ENCODE measurements at regions not wholly inside any gene's neighbourhood (a gene's known extent, or its start where the extent isn't known, plus 50 kb on each side); places are given as distances from the start of the nearest gene placed in this dataset.

DNA sequence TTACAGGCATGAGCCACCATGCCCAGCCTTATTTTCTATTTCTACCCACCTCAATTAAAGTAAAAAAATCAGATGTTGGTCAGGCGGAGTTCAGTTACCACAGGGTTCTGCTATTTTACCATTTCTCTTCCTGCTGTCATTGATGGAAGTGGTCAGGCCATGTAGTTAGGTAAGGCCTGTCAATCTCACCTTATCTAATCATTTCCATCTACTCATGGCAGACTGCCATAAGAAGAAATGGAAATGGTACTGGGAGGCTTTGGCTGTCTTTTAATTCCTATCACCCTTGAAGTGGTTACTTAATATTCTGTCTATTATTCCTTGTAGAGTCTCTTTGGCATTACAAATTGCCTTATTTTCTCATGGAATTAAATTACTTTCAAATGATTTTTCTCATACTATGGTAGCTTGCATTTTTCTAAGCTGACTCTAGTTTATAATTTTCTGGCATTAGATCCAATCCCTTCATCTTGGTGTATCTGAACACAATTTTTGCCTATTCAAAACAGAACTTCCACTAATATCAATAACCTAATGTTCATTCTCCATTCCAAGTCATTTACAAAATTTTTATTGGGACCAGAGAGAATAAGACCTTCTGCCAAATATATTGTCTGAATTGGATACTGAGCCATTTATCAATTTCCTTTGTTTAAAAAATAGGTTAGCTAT is 198.7 kb downstream of the DACT1 start:
- peaks cover 15% of the 10 kb centered on the region for H3K9me3 Mint-ChIP-seq
- no peak overlapping the region for H3K9ac ChIP-seq (ENCODE audit: extremely low read depth, low read length, poor library complexity, severe bottlenecking)
- no peak for DNase-seq
- no peak overlapping the region for H3K27ac Mint-ChIP-seq
- WGBS, 2 experiments (ENCODE audit: insufficient coverage in 1 of 2, insufficient read length in 1 of 2), result 94% methylated on average over 1 of the region's 1 CpG; no CpG with 5 or more reads in 1 of the 2 experiments
- no peaks in the 10 kb centered on the region for H3K36me3 Mint-ChIP-seq (ENCODE audit: low read depth)
- H3K36me3 ChIP-seq (ENCODE audit: control insufficient read depth, insufficient read depth, low read length), result no peaks in the 10 kb centered on the region
- no peaks in the 10 kb centered on the region for H3K4me1 Mint-ChIP-seq
- no peak overlapping the region for H3K4me3 ChIP-seq (ENCODE audit: low read length)
- no peaks in the 10 kb centered on the region for H3K9me3 ChIP-seq (ENCODE audit: control insufficient read depth, low read length)
- no peak overlapping the region for H3K27ac ChIP-seq (ENCODE audit: low read depth, low read length)
- no peak overlapping the region for H3K4me3 Mint-ChIP-seq
- TF ChIP-seq, protein P1, sequence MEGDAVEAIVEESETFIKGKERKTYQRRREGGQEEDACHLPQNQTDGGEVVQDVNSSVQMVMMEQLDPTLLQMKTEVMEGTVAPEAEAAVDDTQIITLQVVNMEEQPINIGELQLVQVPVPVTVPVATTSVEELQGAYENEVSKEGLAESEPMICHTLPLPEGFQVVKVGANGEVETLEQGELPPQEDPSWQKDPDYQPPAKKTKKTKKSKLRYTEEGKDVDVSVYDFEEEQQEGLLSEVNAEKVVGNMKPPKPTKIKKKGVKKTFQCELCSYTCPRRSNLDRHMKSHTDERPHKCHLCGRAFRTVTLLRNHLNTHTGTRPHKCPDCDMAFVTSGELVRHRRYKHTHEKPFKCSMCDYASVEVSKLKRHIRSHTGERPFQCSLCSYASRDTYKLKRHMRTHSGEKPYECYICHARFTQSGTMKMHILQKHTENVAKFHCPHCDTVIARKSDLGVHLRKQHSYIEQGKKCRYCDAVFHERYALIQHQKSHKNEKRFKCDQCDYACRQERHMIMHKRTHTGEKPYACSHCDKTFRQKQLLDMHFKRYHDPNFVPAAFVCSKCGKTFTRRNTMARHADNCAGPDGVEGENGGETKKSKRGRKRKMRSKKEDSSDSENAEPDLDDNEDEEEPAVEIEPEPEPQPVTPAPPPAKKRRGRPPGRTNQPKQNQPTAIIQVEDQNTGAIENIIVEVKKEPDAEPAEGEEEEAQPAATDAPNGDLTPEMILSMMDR (conservative IDR thresholded peaks at IDR 0.05), result no peak
- no peaks in the 10 kb centered on the region for H3K27me3 Mint-ChIP-seq (ENCODE audit: insufficient read depth)
- H3K4me1 ChIP-seq (ENCODE audit: control insufficient read depth, insufficient read depth, low read length), result no peaks in the 10 kb centered on the region
- no peaks in the 10 kb centered on the region for H3K27me3 ChIP-seq (ENCODE audit: control insufficient read depth, insufficient read depth, low read length, poor library complexity, severe bottlenecking)

DNA sequence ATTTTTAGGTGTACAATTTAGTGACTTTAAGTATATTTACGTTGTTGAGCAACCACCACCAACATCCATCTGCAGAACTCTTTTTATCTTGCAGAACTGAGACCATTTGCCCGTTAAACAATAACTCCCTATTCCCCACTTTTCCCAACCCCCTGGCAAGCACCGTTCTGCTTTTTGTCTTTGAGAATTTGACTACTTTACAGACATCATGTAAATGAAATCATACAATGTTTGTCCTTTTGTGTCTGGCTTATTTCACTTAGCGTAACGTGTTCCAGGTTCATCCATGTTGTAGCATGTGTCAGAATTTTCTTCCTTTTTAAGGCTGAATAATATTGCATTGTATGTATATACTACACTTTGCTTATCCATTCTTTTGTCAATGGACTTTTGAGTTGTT is 201.5 kb downstream of the DACT1 start:
- TF ChIP-seq, protein P1 (conservative IDR thresholded peaks at IDR 0.05), result no peak
- H3K27ac Mint-ChIP-seq, result no peak overlapping the region
- peaks cover 7% of the 10 kb centered on the region for H3K9me3 Mint-ChIP-seq
- Histone ChIP-seq H3K27ac (ENCODE audit: low read depth, low read length) (no peak overlapping the region), H3K4me3 (ENCODE audit: low read length) (no peak overlapping the region), H3K4me1 (ENCODE audit: control insufficient read depth, insufficient read depth, low read length) (no peaks in the 10 kb centered on the region), H3K36me3 (ENCODE audit: control insufficient read depth, insufficient read depth, low read length) (no peaks in the 10 kb centered on the region), H3K9me3 (ENCODE audit: control insufficient read depth, low read length) (no peaks in the 10 kb centered on the region), H3K27me3 (ENCODE audit: control insufficient read depth, insufficient read depth, low read length, poor library complexity, severe bottlenecking) (no peaks in the 10 kb centered on the region), H3K9ac (ENCODE audit: extremely low read depth, low read length, poor library complexity, severe bottlenecking) (no peak overlapping the region)
- H3K36me3 Mint-ChIP-seq (ENCODE audit: low read depth), result no peaks in the 10 kb centered on the region
- DNase-seq, result no peak
- H3K4me3 Mint-ChIP-seq, result no peak overlapping the region
- H3K27me3 Mint-ChIP-seq (ENCODE audit: insufficient read depth), result no peaks in the 10 kb centered on the region
- 82 to 83% methylated on average over 2 to 5 of the region's 5 CpGs for WGBS, 2 experiments (ENCODE audit: insufficient coverage in 1 of 2, insufficient read length in 1 of 2)
- no peaks in the 10 kb centered on the region for H3K4me1 Mint-ChIP-seq

DNA sequence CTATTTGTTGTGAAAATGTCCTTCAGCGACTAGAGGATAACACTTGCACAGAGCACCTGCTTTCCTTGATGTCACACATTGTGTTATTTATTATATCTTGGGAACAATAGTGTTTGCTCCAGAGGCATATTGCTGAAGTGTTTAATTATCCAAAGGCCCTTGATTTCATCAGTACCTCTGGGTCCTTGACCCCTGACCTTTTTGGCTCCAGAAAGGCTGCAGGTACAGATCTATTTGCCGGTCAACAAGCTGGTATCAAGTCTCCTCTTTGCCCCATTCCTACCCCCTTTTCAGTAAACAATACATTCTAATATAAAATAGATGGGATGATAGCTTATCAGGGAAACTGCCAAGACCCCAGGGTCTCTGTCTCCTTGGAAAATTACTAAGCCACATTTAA is 206.8 kb downstream of the DACT1 start:
- Mint-ChIP-seq H3K4me3 (no peak overlapping the region), H3K36me3 (ENCODE audit: low read depth) (no peaks in the 10 kb centered on the region), H3K9me3 (no peaks in the 10 kb centered on the region), H3K27me3 (ENCODE audit: insufficient read depth) (no peaks in the 10 kb centered on the region), H3K27ac (no peak overlapping the region), H3K4me1 (no peaks in the 10 kb centered on the region)
- no peak overlapping the region for H3K4me3 ChIP-seq (ENCODE audit: low read length)
- no peak for DNase-seq
- H3K27me3 ChIP-seq (ENCODE audit: control insufficient read depth, insufficient read depth, low read length, poor library complexity, severe bottlenecking), result no peaks in the 10 kb centered on the region
- TF ChIP-seq, protein P1 (conservative IDR thresholded peaks at IDR 0.05), result no peak
- H3K9me3 ChIP-seq (ENCODE audit: control insufficient read depth, low read length), result no peaks in the 10 kb centered on the region
- no peak overlapping the region for H3K27ac ChIP-seq (ENCODE audit: low read depth, low read length)
- 97% methylated on average over 2 of the region's 2 CpGs; no CpG with 5 or more reads in 1 of the 2 experiments for WGBS, 2 experiments (ENCODE audit: insufficient coverage in 1 of 2, insufficient read length in 1 of 2)
- H3K4me1 ChIP-seq (ENCODE audit: control insufficient read depth, insufficient read depth, low read length), result no peaks in the 10 kb centered on the region
- H3K9ac ChIP-seq (ENCODE audit: extremely low read depth, low read length, poor library complexity, severe bottlenecking), result no peak overlapping the region
- no peaks in the 10 kb centered on the region for H3K36me3 ChIP-seq (ENCODE audit: control insufficient read depth, insufficient read depth, low read length)

Data from endodermal cell (in vitro differentiated cells).